Upper lobe of right lung (tissue), 1 donor: ENCODE measurements at regions not wholly inside any gene's neighbourhood (a gene's known extent, or its start where the extent isn't known, plus 50 kb on each side); places are given as distances from the start of the nearest gene placed in this dataset.
"Not testable (repeated sequence)": the region's sequence is repeated elsewhere in the genome, so short reads cannot be mapped to it uniquely, and the experiment has no call there.

ENCODE experiments used
- ATAC-seq: fragments of 200-7000 bp; cut with Tn5 transposase; one replicate; pipeline ENCODE4 v1.9.1; 2020; ENCODE audit warnings: mild to moderate bottlenecking, moderate library complexity
- DNase-seq: peaks from one replicate; pipeline ENCODE4 v3.0.0-alpha.2; 2020
- H3K27ac ChIP-seq: fragments of 200-600 bp; one replicate; pipeline ENCODE4 v1.8.0; 2022
- H3K27me3 ChIP-seq: fragments of 200-600 bp; one replicate; pipeline ENCODE4 v1.8.0; 2022; ENCODE audit warnings: mild to moderate bottlenecking
- H3K36me3 ChIP-seq: fragments of 200-600 bp; one replicate; pipeline ENCODE4 v1.8.0; 2022
- H3K4me1 ChIP-seq: fragments of 200-600 bp; one replicate; pipeline ENCODE4 v1.8.0; 2022
- H3K4me3 ChIP-seq: fragments of 200-600 bp; one replicate; pipeline ENCODE4 v1.8.0; 2022; ENCODE audit warnings: mild to moderate bottlenecking
- H3K9me3 ChIP-seq: fragments of 200-600 bp; one replicate; pipeline ENCODE4 v1.8.0; 2022
- CTCF ChIP-seq: fragments of 200-600 bp; IDR thresholded peaks from one replicate; pipeline ENCODE4 v1.8.0; 2022; ENCODE audit warnings: antibody characterized with exemption
- intact Hi-C: fragments of 100-400 bp; cut with DNase I; formaldehyde crosslinking; loops from one replicate; pipeline ENCODE4 v1.11.0; 2022
- donor health status: DM: no; HTN: yes; CAD: no; lungs with severe emphysema.

DNA sequence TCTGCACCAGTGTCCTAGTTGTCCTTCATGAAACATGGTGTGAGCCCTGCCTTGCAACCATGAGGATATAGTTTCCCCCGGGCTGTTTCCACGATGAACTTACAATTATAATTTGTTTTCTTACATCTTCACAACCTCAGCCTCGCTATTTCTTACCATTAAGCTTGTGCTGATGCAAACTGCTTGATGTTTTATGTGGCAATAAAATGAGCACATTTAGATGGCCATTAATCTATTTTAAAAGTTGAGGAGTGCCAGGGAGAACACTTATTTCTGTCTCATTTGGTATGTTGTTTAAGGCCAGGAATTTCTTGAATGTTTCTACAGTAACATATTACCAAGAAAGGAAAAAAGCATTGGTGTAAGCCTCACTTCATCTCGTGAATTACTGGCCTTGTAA is 214.5 kb upstream of the SLC8A1 start:
- no peaks in the 10 kb centered on the region for H3K27me3 ChIP-seq
- no peaks in the 10 kb centered on the region for H3K36me3 ChIP-seq
- H3K9me3 ChIP-seq, result no peaks in the 10 kb centered on the region
- no peak overlapping the region for H3K4me3 ChIP-seq
- ATAC-seq (no peak), DNase-seq (no peak)
- no peaks in the 10 kb centered on the region for H3K4me1 ChIP-seq
- TF ChIP-seq CTCF, result no peak
- no peak overlapping the region for H3K27ac ChIP-seq
- intact Hi-C loops, result no loop called here

DNA sequence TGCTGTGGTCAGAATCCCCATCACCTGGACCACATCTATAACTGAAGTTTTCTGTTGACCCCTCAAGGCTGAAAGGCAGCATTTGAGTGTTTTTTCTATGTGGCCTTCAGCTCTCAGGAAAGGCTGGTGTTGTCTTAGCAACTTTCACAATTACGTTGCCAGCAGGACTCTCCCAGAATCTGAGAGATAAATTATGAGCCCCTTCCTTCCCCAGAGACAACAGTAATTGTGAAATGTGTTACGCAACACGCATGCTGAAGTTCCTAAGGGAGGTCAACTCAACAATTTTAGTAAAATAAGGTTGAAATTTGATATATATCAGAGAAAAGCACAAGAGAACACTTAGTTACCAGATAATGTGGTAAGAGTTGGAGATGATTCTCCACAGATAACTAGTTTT is 216.5 kb upstream of the SLC8A1 start:
- TF ChIP-seq CTCF, result no peak
- H3K27ac ChIP-seq, result no peak overlapping the region
- no peaks in the 10 kb centered on the region for H3K36me3 ChIP-seq
- H3K4me1 ChIP-seq, result no peaks in the 10 kb centered on the region
- H3K27me3 ChIP-seq, result no peaks in the 10 kb centered on the region
- DNase-seq, result no peak
- ATAC-seq, result no peak
- intact Hi-C loops, result no loop called here
- no peaks in the 10 kb centered on the region for H3K9me3 ChIP-seq
- no peak overlapping the region for H3K4me3 ChIP-seq

GRCh38 chr2:40676134-40676790 is 224.4 kb upstream of the SLC8A1 start:
- H3K4me1 ChIP-seq, ATAC-seq, H3K27ac ChIP-seq, DNase-seq, intact Hi-C loops, H3K4me3 ChIP-seq, H3K9me3 ChIP-seq, H3K36me3 ChIP-seq, H3K27me3 ChIP-seq: not testable (repeated sequence)

- H3K27me3 ChIP-seq, result no peaks in the 10 kb centered on the region
- H3K4me3 ChIP-seq, result peak overlapping the region; percentile 18
- H3K27ac ChIP-seq, result no peak overlapping the region
- intact Hi-C loops, result no loop called here
- no peaks in the 10 kb centered on the region for H3K36me3 ChIP-seq
- TF ChIP-seq CTCF, result no peak
- H3K9me3 ChIP-seq, result no peaks in the 10 kb centered on the region
- DNase-seq (no peak), ATAC-seq (no peak)
- no peaks in the 10 kb centered on the region for H3K4me1 ChIP-seq
These were observed 228.7 kb upstream of the SLC8A1 start for GRCh38 chr2:40680547-40680946.

DNA sequence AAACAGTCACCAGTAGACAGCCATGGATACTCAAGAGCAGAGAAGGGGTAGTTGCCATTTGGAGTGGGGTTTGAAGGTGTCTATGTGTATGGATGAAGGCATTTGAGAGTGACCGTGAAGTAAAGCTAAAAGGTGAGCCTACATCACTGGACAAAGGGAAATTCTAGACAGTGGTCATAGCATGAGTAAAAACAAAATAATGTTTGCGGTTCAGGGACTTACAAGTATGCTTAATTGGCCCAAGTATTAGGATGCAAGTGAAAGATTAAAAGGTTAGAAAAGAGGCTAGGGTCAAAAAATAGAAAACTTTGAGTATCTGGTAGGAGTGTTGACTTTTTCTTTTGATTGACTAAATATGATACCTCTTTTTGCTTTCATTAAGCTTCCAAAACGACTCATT is 238.1 kb upstream of the SLC8A1 start:
- TF ChIP-seq CTCF, result no peak
- no peak overlapping the region for H3K27ac ChIP-seq

GRCh38 chr2:40690525-40690924 is 238.6 kb upstream of the SLC8A1 start:
- no peak for TF ChIP-seq CTCF
- no peaks in the 10 kb centered on the region for H3K4me1 ChIP-seq
- no peaks in the 10 kb centered on the region for H3K36me3 ChIP-seq
- H3K4me3 ChIP-seq, result no peak overlapping the region
- DNase-seq (no peak), ATAC-seq (no peak)
- no peaks in the 10 kb centered on the region for H3K27me3 ChIP-seq
- H3K27ac ChIP-seq, result no peak overlapping the region
- intact Hi-C loops, result no loop called here
- no peaks in the 10 kb centered on the region for H3K9me3 ChIP-seq

More for the DNA sequence above, 238.1 kb upstream of the SLC8A1 start:
- H3K36me3 ChIP-seq, result no peaks in the 10 kb centered on the region
- H3K9me3 ChIP-seq, result no peaks in the 10 kb centered on the region
- no peak overlapping the region for H3K4me3 ChIP-seq
- H3K27me3 ChIP-seq, result no peaks in the 10 kb centered on the region
- no peak for DNase-seq
- ATAC-seq, result no peak
- intact Hi-C loops, result no loop called here
- no peaks in the 10 kb centered on the region for H3K4me1 ChIP-seq
